HL-60 (cell line): ENCODE measurements at regions not wholly inside any gene's neighbourhood (a gene's known extent, or its start where the extent isn't known, plus 50 kb on each side); places are given as distances from the start of the nearest gene placed in this dataset.

Experiments
- CTCF ChIP-seq: IDR thresholded peaks from one replicate; pipeline ENCODE4 v1.5.1; 2011; ENCODE audit warnings: low read length, control low read depth, inconsistent platforms; ENCODE audit not compliant: insufficient read depth
- TF ChIP-seq, protein P1 (sequence below): IDR thresholded peaks from 2 replicates; pipeline ENCODE4 v1.6.1; 2012; ENCODE audit warnings: low read depth; ENCODE audit not compliant: insufficient replicate concordance

GRCh38 chr4:36722986-36723385 is 441.6 kb downstream of the DTHD1 start:
- no peak for TF ChIP-seq CTCF
- TF ChIP-seq, protein P1, sequence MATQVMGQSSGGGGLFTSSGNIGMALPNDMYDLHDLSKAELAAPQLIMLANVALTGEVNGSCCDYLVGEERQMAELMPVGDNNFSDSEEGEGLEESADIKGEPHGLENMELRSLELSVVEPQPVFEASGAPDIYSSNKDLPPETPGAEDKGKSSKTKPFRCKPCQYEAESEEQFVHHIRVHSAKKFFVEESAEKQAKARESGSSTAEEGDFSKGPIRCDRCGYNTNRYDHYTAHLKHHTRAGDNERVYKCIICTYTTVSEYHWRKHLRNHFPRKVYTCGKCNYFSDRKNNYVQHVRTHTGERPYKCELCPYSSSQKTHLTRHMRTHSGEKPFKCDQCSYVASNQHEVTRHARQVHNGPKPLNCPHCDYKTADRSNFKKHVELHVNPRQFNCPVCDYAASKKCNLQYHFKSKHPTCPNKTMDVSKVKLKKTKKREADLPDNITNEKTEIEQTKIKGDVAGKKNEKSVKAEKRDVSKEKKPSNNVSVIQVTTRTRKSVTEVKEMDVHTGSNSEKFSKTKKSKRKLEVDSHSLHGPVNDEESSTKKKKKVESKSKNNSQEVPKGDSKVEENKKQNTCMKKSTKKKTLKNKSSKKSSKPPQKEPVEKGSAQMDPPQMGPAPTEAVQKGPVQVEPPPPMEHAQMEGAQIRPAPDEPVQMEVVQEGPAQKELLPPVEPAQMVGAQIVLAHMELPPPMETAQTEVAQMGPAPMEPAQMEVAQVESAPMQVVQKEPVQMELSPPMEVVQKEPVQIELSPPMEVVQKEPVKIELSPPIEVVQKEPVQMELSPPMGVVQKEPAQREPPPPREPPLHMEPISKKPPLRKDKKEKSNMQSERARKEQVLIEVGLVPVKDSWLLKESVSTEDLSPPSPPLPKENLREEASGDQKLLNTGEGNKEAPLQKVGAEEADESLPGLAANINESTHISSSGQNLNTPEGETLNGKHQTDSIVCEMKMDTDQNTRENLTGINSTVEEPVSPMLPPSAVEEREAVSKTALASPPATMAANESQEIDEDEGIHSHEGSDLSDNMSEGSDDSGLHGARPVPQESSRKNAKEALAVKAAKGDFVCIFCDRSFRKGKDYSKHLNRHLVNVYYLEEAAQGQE: no peak
